K562 (cell line): ENCODE measurements at regions not wholly inside any gene's neighbourhood (a gene's known extent, or its start where the extent isn't known, plus 50 kb on each side); places are given as distances from the start of the nearest gene placed in this dataset.
A peak's percentile ranks its signal among the peaks of the same experiment; 100 is the strongest.

Source experiments
- ATAC-seq: fragments of 200-7000 bp; cut with Tn5 transposase; 3 replicates; pipeline ENCODE4 v1.9.1; 2020; ENCODE audit warnings: moderate library complexity
- BruUV-seq: library from RNA; stranded (reverse); fragments of 400-500 nt; replicated peaks from 2 replicates; lab custom pipeline; 2021; lab: Mats Ljungman, UMichigan
- CTCF ChIA-PET: fragments of 300-600 bp; formaldehyde crosslinking; extraction: SDS; loops from one replicate; lab custom pipeline; 2021; ENCODE audit warnings: low intra/inter-chr PET ratio; lab: Yijun Ruan, JAX
- POLR2A ChIA-PET: fragments of 300-600, 350-650 bp; sonication (Branson Sonifier 250); formaldehyde crosslinking; extraction: SDS; loops from one replicate; lab custom pipeline; 2021; ENCODE audit warnings: antibody characterized with exemption, inconsistent platforms; lab: Yijun Ruan, JAX
- DNase-seq, 4 experiments: peaks; one replicate each; pipeline versions ENCODE4 v3.0.0 to v3.0.0-alpha.2; 2011 to 2018; ENCODE audit warnings: low spot score in 3 of 4, mixed read lengths in 3 of 4; ENCODE audit errors: extremely low read depth in 1 of 4
- FAIRE-seq: peaks from 2 replicates; lab custom pipeline; 2011; peaks lifted over from hg19 to GRCh38; lab: Jason Lieb, UNC
- H2AFZ ChIP-seq: 2 replicates; pipeline ENCODE4 v1.6.0; 2011; ENCODE audit warnings: low read depth, low read length, control low read depth, inconsistent platforms
- H3K27ac ChIP-seq: fragments of 200-600 bp; 3 replicates; pipeline ENCODE4 v1.8.0; 2011; ENCODE audit warnings: low read depth, mild to moderate bottlenecking, control low read depth, inconsistent platforms, low read length, moderate library complexity, mixed read lengths; ENCODE audit errors: extremely low read depth
- H3K27me3 ChIP-seq, 2 experiments: fragments of 300-600 bp in 1 of 2; 2 replicates in 1 of 2; 3 replicates in 1 of 2; pipeline versions ENCODE4 v1.6.0 to v1.8.0; 2011; ENCODE audit warnings: inconsistent platforms in 2 of 2, low read length in 2 of 2, mild to moderate bottlenecking in 1 of 2, mixed read lengths in 1 of 2, moderate library complexity in 1 of 2; ENCODE audit not compliant: control insufficient read depth in 2 of 2, insufficient read depth in 2 of 2
- H3K36me3 ChIP-seq: fragments of 300-600 bp; 3 replicates; pipeline ENCODE4 v1.8.0; 2011; ENCODE audit warnings: mild to moderate bottlenecking, low read length, inconsistent platforms; ENCODE audit not compliant: control insufficient read depth, insufficient read depth
- H3K4me1 ChIP-seq, 2 experiments: fragments of 200-600 bp in 1 of 2; replicated peaks in 1 of 2; 2 replicates in 1 of 2; 3 replicates in 1 of 2; pipeline versions ENCODE4 v1.5.1 to v1.8.0; 2011; ENCODE audit warnings: inconsistent platforms in 2 of 2, low read length in 2 of 2, mild to moderate bottlenecking in 1 of 2, mixed read lengths in 1 of 2, moderate library complexity in 1 of 2; ENCODE audit not compliant: control insufficient read depth in 2 of 2, insufficient read depth in 2 of 2
- H3K4me2 ChIP-seq: 2 replicates; pipeline ENCODE4 v1.6.1; 2011; ENCODE audit warnings: low read length, control low read depth, inconsistent platforms, mixed read lengths; ENCODE audit not compliant: insufficient read depth
- H3K4me3 ChIP-seq: fragments of 200-600 bp; sonication (generic), shearing (Covaris generic); 2 replicates; pipeline ENCODE4 v1.5.1; 2016; ENCODE audit warnings: control low read depth, inconsistent platforms
- H3K79me2 ChIP-seq: fragments of 200-600 bp; 3 replicates; pipeline ENCODE4 v1.8.0; 2011; ENCODE audit warnings: low read length, inconsistent platforms; ENCODE audit not compliant: control insufficient read depth, insufficient read depth
- H3K9ac ChIP-seq, 2 experiments: 2 replicates each; pipeline versions ENCODE4 v1.6.0 to v1.6.1; 2011; ENCODE audit warnings: low read depth in 2 of 2, low read length in 2 of 2, control low read depth in 1 of 2, inconsistent platforms in 1 of 2, mild to moderate bottlenecking in 1 of 2, mixed read lengths in 1 of 2; ENCODE audit not compliant: insufficient read depth in 1 of 2
- H3K9me1 ChIP-seq: one replicate; pipeline ENCODE4 v1.6.0; 2011; ENCODE audit warnings: inconsistent platforms, mild to moderate bottlenecking, low read length, moderate library complexity; ENCODE audit not compliant: control insufficient read depth, insufficient read depth
- H3K9me3 ChIP-seq: replicated peaks from 2 replicates; pipeline ENCODE4 v1.5.1; 2011; ENCODE audit warnings: low read depth, low read length, inconsistent platforms; ENCODE audit not compliant: control insufficient read depth, insufficient read depth
- H4K20me1 ChIP-seq: replicated peaks from 2 replicates; pipeline ENCODE4 v1.6.1; 2011; ENCODE audit warnings: low read length, inconsistent platforms, mixed read lengths; ENCODE audit not compliant: control insufficient read depth, insufficient read depth
- HNRNPK ChIP-seq: fragments of 200-400 bp; formaldehyde crosslinking; IDR thresholded peaks from one replicate; pipeline ENCODE4 v1.6.1; 2018; ENCODE audit warnings: mild to moderate bottlenecking, low read depth, low read length; ENCODE audit not compliant: poor library complexity, severe bottlenecking
- PCBP2 ChIP-seq: fragments of 200-400 bp; formaldehyde crosslinking; IDR thresholded peaks from 2 replicates; pipeline ENCODE4 v1.6.1; 2018; ENCODE audit warnings: low read length, low read depth, mild to moderate bottlenecking, moderate library complexity; ENCODE audit not compliant: poor library complexity, severe bottlenecking
- WGBS: fragments of 100-300 bp; shearing (Covaris generic); methylation state at CpG from one replicate; pipeline ENCODE4 v1.1.6; 2016; ENCODE audit warnings: low coverage, mixed read lengths; ENCODE audit not compliant: insufficient coverage; ENCODE audit errors: missing lambda C conversion rate; 5-methylcytosine and 5-hydroxymethylcytosine counted together
- in situ Hi-C: fragments of 300-500 bp; cut with MboI; formaldehyde crosslinking; loops from 4 replicates; pipeline ENCODE4 v1.15.0; 2018; ENCODE audit warnings: inconsistent platforms, mixed read lengths
- intact Hi-C: fragments of 100-400 bp; cut with micrococcal nuclease; formaldehyde crosslinking; loops from 2 replicates; pipeline ENCODE4 v1.14.2; 2022
- TF ChIP-seq, protein P1 (sequence below): sonication (generic); formaldehyde crosslinking; IDR thresholded peaks from 2 replicates; pipeline ENCODE4 v1.8.1; 2022; ENCODE audit warnings: missing genetic modification reagents
- TF ChIP-seq, protein P2 (sequence below): fragments of 250-450 bp; sonication (Bioruptor Pico); IDR thresholded peaks from 2 replicates; pipeline ENCODE4 v1.9.0; 2021; ENCODE audit warnings: mild to moderate bottlenecking, inconsistent platforms

DNA sequence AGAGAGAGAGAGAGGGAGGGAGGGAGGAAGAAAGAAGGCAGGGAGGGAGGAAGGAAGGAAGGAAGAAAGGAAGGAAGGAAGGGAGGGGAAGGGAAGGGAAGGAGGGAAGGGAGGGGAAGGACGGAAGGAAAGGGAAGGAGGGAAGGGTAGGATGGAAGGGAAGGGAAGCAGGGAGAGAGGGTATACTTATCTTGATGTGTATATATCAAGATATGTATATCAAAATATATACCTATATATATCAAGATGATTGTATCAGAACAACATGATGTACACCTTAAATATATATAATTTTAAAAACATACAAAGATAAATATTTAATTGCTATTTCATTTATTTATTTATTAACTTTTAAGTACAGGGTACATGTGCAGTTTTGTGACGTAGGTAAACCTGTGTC is 96.8 kb upstream of the ADAMTS16 start:
- Histone ChIP-seq H3K4me3 (no peak overlapping the region), H3K9ac (no peak overlapping the region), H4K20me1 (no peaks in the 10 kb centered on the region), H3K9me3 (no peaks in the 10 kb centered on the region), H3K4me2 (no peak overlapping the region), H2AFZ (no peak overlapping the region), H3K79me2 (no peaks in the 10 kb centered on the region), H3K27me3 (peaks cover 0 to 5% of the 10 kb centered on the region in 2 experiments; a peak in 1 of 5 replicates), H3K9me1 (no peaks in the 10 kb centered on the region), H3K4me1 (no peaks in the 10 kb centered on the region), H3K27ac (no peak overlapping the region), H3K36me3 (no peaks in the 10 kb centered on the region)
- FAIRE-seq = no peak
- 0% methylated on average over 1 of the region's 2 CpGs for WGBS
- no peak for ATAC-seq
- in situ Hi-C loops = no loop called here
- BruUV-seq = no TSS peak
- CTCF ChIA-PET = no interaction called here
- intact Hi-C loops = no loop called here
- TF ChIP-seq HNRNPK = peak; percentile 82
- TF ChIP-seq, protein P1, sequence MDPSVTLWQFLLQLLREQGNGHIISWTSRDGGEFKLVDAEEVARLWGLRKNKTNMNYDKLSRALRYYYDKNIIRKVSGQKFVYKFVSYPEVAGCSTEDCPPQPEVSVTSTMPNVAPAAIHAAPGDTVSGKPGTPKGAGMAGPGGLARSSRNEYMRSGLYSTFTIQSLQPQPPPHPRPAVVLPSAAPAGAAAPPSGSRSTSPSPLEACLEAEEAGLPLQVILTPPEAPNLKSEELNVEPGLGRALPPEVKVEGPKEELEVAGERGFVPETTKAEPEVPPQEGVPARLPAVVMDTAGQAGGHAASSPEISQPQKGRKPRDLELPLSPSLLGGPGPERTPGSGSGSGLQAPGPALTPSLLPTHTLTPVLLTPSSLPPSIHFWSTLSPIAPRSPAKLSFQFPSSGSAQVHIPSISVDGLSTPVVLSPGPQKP (CRISPR knock-in tag) = no peak
- TF ChIP-seq, protein P2, sequence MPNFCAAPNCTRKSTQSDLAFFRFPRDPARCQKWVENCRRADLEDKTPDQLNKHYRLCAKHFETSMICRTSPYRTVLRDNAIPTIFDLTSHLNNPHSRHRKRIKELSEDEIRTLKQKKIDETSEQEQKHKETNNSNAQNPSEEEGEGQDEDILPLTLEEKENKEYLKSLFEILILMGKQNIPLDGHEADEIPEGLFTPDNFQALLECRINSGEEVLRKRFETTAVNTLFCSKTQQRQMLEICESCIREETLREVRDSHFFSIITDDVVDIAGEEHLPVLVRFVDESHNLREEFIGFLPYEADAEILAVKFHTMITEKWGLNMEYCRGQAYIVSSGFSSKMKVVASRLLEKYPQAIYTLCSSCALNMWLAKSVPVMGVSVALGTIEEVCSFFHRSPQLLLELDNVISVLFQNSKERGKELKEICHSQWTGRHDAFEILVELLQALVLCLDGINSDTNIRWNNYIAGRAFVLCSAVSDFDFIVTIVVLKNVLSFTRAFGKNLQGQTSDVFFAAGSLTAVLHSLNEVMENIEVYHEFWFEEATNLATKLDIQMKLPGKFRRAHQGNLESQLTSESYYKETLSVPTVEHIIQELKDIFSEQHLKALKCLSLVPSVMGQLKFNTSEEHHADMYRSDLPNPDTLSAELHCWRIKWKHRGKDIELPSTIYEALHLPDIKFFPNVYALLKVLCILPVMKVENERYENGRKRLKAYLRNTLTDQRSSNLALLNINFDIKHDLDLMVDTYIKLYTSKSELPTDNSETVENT = no peak
- peak; percentile 71 for TF ChIP-seq PCBP2
- DNase-seq = no peak
- POLR2A ChIA-PET = interaction anchor here (0.6 kb wide), 1 partner anchor 393 kb away, joined by 3 read pairs; no protein-coding TSS in a partner anchor
